HEK293 (cell line): ENCODE measurements at regions not wholly inside any gene's neighbourhood (a gene's known extent, or its start where the extent isn't known, plus 50 kb on each side); places are given as distances from the start of the nearest gene placed in this dataset.

Source experiments
- CTCF ChIA-PET: fragments of 350-600 bp; formaldehyde crosslinking; extraction: SDS; loops from one replicate; lab custom pipeline; 2021; ENCODE audit warnings: antibody characterized with exemption; lab: Yijun Ruan, JAX
- POLR2A ChIA-PET: fragments of 300-600 bp; formaldehyde crosslinking; extraction: SDS; loops from one replicate; lab custom pipeline; 2020; ENCODE audit warnings: antibody characterized with exemption, inconsistent platforms; lab: Yijun Ruan, JAX
- H3K27ac ChIP-seq: fragments of 200-500 bp; sonication (Bioruptor generic); 2 replicates; pipeline ENCODE4 v1.5.1; 2014; ENCODE audit warnings: low read depth, low read length, control low read depth, inconsistent platforms; ENCODE audit errors: extremely low read depth
- H3K36me3 ChIP-seq, 2 experiments: fragments of 200-500 bp in 1 of 2; sonication (Bioruptor generic) in 1 of 2; 1 replicate in 1 of 2; 2 replicates in 1 of 2; pipeline ENCODE4 v1.5.1; 2014 to 2017; ENCODE audit warnings: inconsistent platforms in 2 of 2, low read length in 2 of 2; ENCODE audit not compliant: control insufficient read depth in 2 of 2, insufficient read depth in 1 of 2
- H3K4me1 ChIP-seq: fragments of 200-500 bp; sonication (Bioruptor generic); 2 replicates; pipeline ENCODE4 v1.5.1; 2014; ENCODE audit warnings: mild to moderate bottlenecking, low read length, inconsistent platforms; ENCODE audit not compliant: control insufficient read depth, insufficient read depth
- H3K4me3 ChIP-seq: 2 replicates; pipeline ENCODE4 v1.5.1; 2011; ENCODE audit warnings: low read depth, mild to moderate bottlenecking, control low read depth, low read length, moderate library complexity
- H3K9me3 ChIP-seq: fragments of 200-500 bp; sonication (Bioruptor generic); 2 replicates; pipeline ENCODE4 v1.5.1; 2014; ENCODE audit warnings: low read depth, low read length, inconsistent platforms; ENCODE audit not compliant: control insufficient read depth, insufficient read depth
- GLI2 ChIP-seq: fragments of 450-650 bp; formaldehyde crosslinking; IDR thresholded peaks from 2 replicates; pipeline ENCODE4; 2017; ENCODE audit warnings: missing biosample characterization, missing genetic modification characterization, low read depth, borderline replicate concordance
- KLF1 ChIP-seq: fragments of 450-650 bp; formaldehyde crosslinking; IDR thresholded peaks from 2 replicates; pipeline ENCODE4 v1.5.1; 2016; ENCODE audit warnings: missing biosample characterization, missing genetic modification characterization
- KLF9 ChIP-seq: fragments of 450-650 bp; formaldehyde crosslinking; IDR thresholded peaks from 2 replicates; pipeline ENCODE4 v1.5.1; 2016; ENCODE audit warnings: missing biosample characterization, missing genetic modification characterization, low read depth
- PRDM1 ChIP-seq: fragments of 450-650 bp; formaldehyde crosslinking; IDR thresholded peaks from 2 replicates; pipeline ENCODE4; 2016; ENCODE audit warnings: missing biosample characterization, missing genetic modification characterization
- SCRT1 ChIP-seq: fragments of 450-650 bp; formaldehyde crosslinking; IDR thresholded peaks from 2 replicates; pipeline ENCODE4 v1.5.1; 2016; ENCODE audit warnings: missing biosample characterization, missing genetic modification characterization, borderline replicate concordance
- SP7 ChIP-seq: fragments of 450-650 bp; formaldehyde crosslinking; IDR thresholded peaks from 2 replicates; pipeline ENCODE4 v1.5.1; 2016; ENCODE audit warnings: missing biosample characterization, missing genetic modification characterization
- ZBTB21 ChIP-seq: fragments of 450-650 bp; formaldehyde crosslinking; IDR thresholded peaks from 2 replicates; pipeline ENCODE4 v1.5.1; 2017; ENCODE audit warnings: missing biosample characterization, missing genetic modification characterization
- ZFP37 ChIP-seq: fragments of 450-650 bp; formaldehyde crosslinking; IDR thresholded peaks from 2 replicates; pipeline ENCODE4 v1.5.1; 2016; ENCODE audit warnings: missing biosample characterization, missing genetic modification characterization
- ZNF112 ChIP-seq: fragments of 450-650 bp; formaldehyde crosslinking; IDR thresholded peaks from 2 replicates; pipeline ENCODE4 v1.5.0; 2017; ENCODE audit warnings: missing biosample characterization, missing genetic modification characterization
- ZNF121 ChIP-seq: fragments of 450-650 bp; formaldehyde crosslinking; IDR thresholded peaks from 2 replicates; pipeline ENCODE4 v1.5.1; 2016; ENCODE audit warnings: missing biosample characterization, missing genetic modification characterization
- ZNF174 ChIP-seq: fragments of 450-650 bp; formaldehyde crosslinking; IDR thresholded peaks from 2 replicates; pipeline ENCODE4 v1.5.0; 2017; ENCODE audit warnings: missing biosample characterization, mild to moderate bottlenecking, missing genetic modification characterization
- ZNF426 ChIP-seq: fragments of 450-650 bp; formaldehyde crosslinking; IDR thresholded peaks from 2 replicates; pipeline ENCODE4 v1.5.1; 2017; ENCODE audit warnings: missing biosample characterization, missing genetic modification characterization, mild to moderate bottlenecking, inconsistent platforms, moderate library complexity
- ZNF48 ChIP-seq: fragments of 450-650 bp; formaldehyde crosslinking; IDR thresholded peaks from 2 replicates; pipeline ENCODE4 v1.5.1; 2016; ENCODE audit warnings: missing biosample characterization, missing genetic modification characterization
- ZNF521 ChIP-seq: fragments of 450-650 bp; formaldehyde crosslinking; IDR thresholded peaks from 2 replicates; pipeline ENCODE4 v1.5.1; 2017; ENCODE audit warnings: missing biosample characterization, mild to moderate bottlenecking, missing genetic modification characterization
- ZNF555 ChIP-seq: fragments of 450-650 bp; formaldehyde crosslinking; conservative IDR thresholded peaks from 2 replicates; pipeline ENCODE4 v1.5.1; 2017; ENCODE audit warnings: missing biosample characterization, mild to moderate bottlenecking, missing genetic modification characterization, inconsistent platforms
- ZNF560 ChIP-seq: fragments of 450-650 bp; formaldehyde crosslinking; IDR thresholded peaks from 2 replicates; pipeline ENCODE4 v1.5.1; 2017; ENCODE audit warnings: missing biosample characterization, missing genetic modification characterization, borderline replicate concordance
- ZNF571 ChIP-seq: fragments of 450-650 bp; formaldehyde crosslinking; IDR thresholded peaks from 2 replicates; pipeline ENCODE4 v1.5.0; 2017; ENCODE audit warnings: missing biosample characterization, missing genetic modification characterization
- ZNF600 ChIP-seq: fragments of 450-650 bp; formaldehyde crosslinking; IDR thresholded peaks from 2 replicates; pipeline ENCODE4 v1.5.1; 2016; ENCODE audit warnings: missing biosample characterization, missing genetic modification characterization
- ZNF623 ChIP-seq: fragments of 450-650 bp; formaldehyde crosslinking; IDR thresholded peaks from 2 replicates; pipeline ENCODE4 v1.5.1; 2016; ENCODE audit warnings: missing biosample characterization, missing genetic modification characterization
- ZNF624 ChIP-seq: fragments of 450-650 bp; formaldehyde crosslinking; IDR thresholded peaks from 2 replicates; pipeline ENCODE4 v1.5.1; 2017; ENCODE audit warnings: missing biosample characterization, missing genetic modification characterization
- ZNF670 ChIP-seq: fragments of 450-650 bp; formaldehyde crosslinking; IDR thresholded peaks from 2 replicates; pipeline ENCODE4 v1.5.1; 2016; ENCODE audit warnings: missing biosample characterization, missing genetic modification characterization, low read depth
- ZNF768 ChIP-seq: fragments of 450-650 bp; formaldehyde crosslinking; IDR thresholded peaks from 2 replicates; pipeline ENCODE4 v1.5.1; 2018; ENCODE audit warnings: missing biosample characterization, mild to moderate bottlenecking, missing genetic modification characterization
- TF ChIP-seq, protein P1 (sequence below): fragments of 450-650 bp; formaldehyde crosslinking; IDR thresholded peaks from 2 replicates; pipeline ENCODE4 v1.5.1; 2016; ENCODE audit warnings: missing biosample characterization, missing genetic modification characterization
- TF ChIP-seq, protein P2 (sequence below): fragments of 450-650 bp; formaldehyde crosslinking; IDR thresholded peaks from 2 replicates; pipeline ENCODE4 v1.5.1; 2017; ENCODE audit warnings: missing biosample characterization, missing genetic modification characterization
- TF ChIP-seq, protein P3 (sequence below): fragments of 450-650 bp; IDR thresholded peaks from 2 replicates; pipeline ENCODE4 v1.5.1; 2018; ENCODE audit warnings: missing biosample characterization, missing genetic modification characterization
- TF ChIP-seq, protein P4 (sequence below): fragments of 450-650 bp; formaldehyde crosslinking; IDR thresholded peaks from 2 replicates; pipeline ENCODE4 v1.5.1; 2017; ENCODE audit warnings: missing biosample characterization, missing genetic modification characterization

DNA sequence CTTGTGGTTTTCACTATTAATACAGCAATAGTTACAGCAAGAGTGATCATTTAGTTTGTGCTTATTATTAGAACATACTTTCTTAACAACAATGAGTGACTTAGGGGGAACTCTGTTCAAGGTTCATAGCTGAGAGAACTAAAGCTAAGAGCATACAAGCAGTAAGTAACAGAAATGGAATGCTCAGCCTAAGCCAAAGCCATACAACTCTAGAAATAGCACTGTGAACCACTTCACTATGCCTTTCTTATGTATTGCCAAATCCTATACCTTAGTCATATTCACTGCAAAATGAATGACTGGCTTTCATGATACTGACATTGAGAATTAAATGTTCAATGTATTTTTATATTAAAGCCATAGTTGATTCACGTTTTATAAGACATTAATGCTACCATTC, 599.7 kb upstream of the SLITRK1 start:
- no peak overlapping the region for H3K27ac ChIP-seq
- TF ChIP-seq, protein P1, sequence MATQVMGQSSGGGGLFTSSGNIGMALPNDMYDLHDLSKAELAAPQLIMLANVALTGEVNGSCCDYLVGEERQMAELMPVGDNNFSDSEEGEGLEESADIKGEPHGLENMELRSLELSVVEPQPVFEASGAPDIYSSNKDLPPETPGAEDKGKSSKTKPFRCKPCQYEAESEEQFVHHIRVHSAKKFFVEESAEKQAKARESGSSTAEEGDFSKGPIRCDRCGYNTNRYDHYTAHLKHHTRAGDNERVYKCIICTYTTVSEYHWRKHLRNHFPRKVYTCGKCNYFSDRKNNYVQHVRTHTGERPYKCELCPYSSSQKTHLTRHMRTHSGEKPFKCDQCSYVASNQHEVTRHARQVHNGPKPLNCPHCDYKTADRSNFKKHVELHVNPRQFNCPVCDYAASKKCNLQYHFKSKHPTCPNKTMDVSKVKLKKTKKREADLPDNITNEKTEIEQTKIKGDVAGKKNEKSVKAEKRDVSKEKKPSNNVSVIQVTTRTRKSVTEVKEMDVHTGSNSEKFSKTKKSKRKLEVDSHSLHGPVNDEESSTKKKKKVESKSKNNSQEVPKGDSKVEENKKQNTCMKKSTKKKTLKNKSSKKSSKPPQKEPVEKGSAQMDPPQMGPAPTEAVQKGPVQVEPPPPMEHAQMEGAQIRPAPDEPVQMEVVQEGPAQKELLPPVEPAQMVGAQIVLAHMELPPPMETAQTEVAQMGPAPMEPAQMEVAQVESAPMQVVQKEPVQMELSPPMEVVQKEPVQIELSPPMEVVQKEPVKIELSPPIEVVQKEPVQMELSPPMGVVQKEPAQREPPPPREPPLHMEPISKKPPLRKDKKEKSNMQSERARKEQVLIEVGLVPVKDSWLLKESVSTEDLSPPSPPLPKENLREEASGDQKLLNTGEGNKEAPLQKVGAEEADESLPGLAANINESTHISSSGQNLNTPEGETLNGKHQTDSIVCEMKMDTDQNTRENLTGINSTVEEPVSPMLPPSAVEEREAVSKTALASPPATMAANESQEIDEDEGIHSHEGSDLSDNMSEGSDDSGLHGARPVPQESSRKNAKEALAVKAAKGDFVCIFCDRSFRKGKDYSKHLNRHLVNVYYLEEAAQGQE (tag by site-specific recombination) = no peak
- TF ChIP-seq ZNF670 (tag by site-specific recombination) (no peak), ZNF571 (tag by site-specific recombination) (no peak), GLI2 (no peak), SP7 (tag by site-specific recombination) (no peak), ZNF112 (tag by site-specific recombination) (no peak)
- no peaks in the 10 kb centered on the region for H3K4me1 ChIP-seq
- ChIA-PET POLR2A (no interaction called here), CTCF (no interaction called here)
- H3K36me3 ChIP-seq = no peaks in the 10 kb centered on the region
- H3K9me3 ChIP-seq = no peaks in the 10 kb centered on the region
- no peak overlapping the region for H3K4me3 ChIP-seq

DNA sequence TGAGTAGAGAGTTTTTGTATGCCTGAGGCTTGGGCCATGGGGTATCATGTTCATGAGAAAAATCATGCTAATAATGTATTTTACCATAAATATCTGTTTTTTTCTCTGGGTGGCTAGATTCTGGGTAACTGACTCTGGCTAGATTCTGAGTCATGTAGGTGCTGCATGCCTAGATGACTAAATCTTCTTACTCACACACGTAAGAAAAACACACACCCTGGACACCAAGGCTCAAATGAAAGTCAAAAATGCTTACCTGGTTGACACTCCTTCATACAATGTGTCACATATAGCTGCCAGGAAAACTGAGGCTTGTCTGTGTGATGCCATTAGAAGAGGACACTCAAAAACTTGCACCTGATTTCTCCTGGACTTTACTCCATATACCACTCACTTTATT, 597.4 kb upstream of the SLITRK1 start:
- TF ChIP-seq ZBTB21 (tag by site-specific recombination) (no peak), SP7 (tag by site-specific recombination) (no peak), ZNF48 (tag by site-specific recombination) (no peak), ZFP37 (tag by site-specific recombination) (no peak), ZNF521 (tag by site-specific recombination) (no peak), ZNF426 (tag by site-specific recombination) (no peak), ZNF555 (tag by site-specific recombination) (no peak), SCRT1 (no peak)
- TF ChIP-seq, protein P2, sequence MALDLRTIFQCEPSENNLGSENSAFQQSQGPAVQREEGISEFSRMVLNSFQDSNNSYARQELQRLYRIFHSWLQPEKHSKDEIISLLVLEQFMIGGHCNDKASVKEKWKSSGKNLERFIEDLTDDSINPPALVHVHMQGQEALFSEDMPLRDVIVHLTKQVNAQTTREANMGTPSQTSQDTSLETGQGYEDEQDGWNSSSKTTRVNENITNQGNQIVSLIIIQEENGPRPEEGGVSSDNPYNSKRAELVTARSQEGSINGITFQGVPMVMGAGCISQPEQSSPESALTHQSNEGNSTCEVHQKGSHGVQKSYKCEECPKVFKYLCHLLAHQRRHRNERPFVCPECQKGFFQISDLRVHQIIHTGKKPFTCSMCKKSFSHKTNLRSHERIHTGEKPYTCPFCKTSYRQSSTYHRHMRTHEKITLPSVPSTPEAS (tag by site-specific recombination) = no peak
- ChIA-PET CTCF (no interaction called here), POLR2A (no interaction called here)
- no peaks in the 10 kb centered on the region for H3K36me3 ChIP-seq
- H3K4me1 ChIP-seq = no peaks in the 10 kb centered on the region
- H3K9me3 ChIP-seq = no peaks in the 10 kb centered on the region
- no peak overlapping the region for H3K27ac ChIP-seq
- no peak overlapping the region for H3K4me3 ChIP-seq

DNA sequence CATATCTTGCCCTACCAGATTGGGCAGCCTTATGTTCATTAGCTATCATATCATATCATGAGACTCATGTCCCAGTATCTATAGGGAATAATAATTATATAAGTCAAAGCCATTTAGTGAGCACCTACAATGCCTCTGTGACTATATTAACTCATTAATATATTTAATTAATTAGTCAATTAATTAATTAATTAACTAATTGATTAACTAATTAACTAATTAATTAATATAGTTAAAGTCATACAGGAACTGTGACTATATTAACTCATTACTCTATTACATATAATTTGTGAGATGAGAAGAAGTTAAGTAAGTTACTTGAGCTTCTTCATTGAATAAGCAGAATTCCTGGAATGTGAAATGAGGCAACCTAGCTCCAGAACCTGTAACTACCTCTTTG, 588.3 kb upstream of the SLITRK1 start:
- Histone ChIP-seq H3K36me3 (no peaks in the 10 kb centered on the region), H3K27ac (no peak overlapping the region), H3K9me3 (no peaks in the 10 kb centered on the region), H3K4me1 (no peaks in the 10 kb centered on the region), H3K4me3 (no peak overlapping the region)
- POLR2A ChIA-PET = no interaction called here
- CTCF ChIA-PET = no interaction called here
- TF ChIP-seq KLF1 (tag by site-specific recombination) (no peak), KLF9 (tag by site-specific recombination) (no peak), ZNF121 (no peak), ZNF624 (tag by site-specific recombination) (no peak), PRDM1 (no peak), ZNF768 (tag by site-specific recombination) (no peak), ZNF560 (tag by site-specific recombination) (no peak), ZNF174 (tag by site-specific recombination) (no peak), ZNF600 (tag by site-specific recombination) (no peak), ZNF623 (tag by site-specific recombination) (no peak)
- TF ChIP-seq, protein P2 (tag by site-specific recombination) = no peak
- TF ChIP-seq, protein P3, sequence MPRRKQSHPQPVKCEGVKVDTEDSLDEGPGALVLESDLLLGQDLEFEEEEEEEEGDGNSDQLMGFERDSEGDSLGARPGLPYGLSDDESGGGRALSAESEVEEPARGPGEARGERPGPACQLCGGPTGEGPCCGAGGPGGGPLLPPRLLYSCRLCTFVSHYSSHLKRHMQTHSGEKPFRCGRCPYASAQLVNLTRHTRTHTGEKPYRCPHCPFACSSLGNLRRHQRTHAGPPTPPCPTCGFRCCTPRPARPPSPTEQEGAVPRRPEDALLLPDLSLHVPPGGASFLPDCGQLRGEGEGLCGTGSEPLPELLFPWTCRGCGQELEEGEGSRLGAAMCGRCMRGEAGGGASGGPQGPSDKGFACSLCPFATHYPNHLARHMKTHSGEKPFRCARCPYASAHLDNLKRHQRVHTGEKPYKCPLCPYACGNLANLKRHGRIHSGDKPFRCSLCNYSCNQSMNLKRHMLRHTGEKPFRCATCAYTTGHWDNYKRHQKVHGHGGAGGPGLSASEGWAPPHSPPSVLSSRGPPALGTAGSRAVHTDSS (tag by site-specific recombination) = no peak
- TF ChIP-seq, protein P4, sequence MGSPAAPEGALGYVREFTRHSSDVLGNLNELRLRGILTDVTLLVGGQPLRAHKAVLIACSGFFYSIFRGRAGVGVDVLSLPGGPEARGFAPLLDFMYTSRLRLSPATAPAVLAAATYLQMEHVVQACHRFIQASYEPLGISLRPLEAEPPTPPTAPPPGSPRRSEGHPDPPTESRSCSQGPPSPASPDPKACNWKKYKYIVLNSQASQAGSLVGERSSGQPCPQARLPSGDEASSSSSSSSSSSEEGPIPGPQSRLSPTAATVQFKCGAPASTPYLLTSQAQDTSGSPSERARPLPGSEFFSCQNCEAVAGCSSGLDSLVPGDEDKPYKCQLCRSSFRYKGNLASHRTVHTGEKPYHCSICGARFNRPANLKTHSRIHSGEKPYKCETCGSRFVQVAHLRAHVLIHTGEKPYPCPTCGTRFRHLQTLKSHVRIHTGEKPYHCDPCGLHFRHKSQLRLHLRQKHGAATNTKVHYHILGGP (tag by site-specific recombination) = no peak
